HepG2 (cell line): ENCODE measurements at regions not wholly inside any gene's neighbourhood (a gene's known extent, or its start where the extent isn't known, plus 50 kb on each side); places are given as distances from the start of the nearest gene placed in this dataset.

Source experiments
- ATAC-seq: fragments of 200-7000 bp; cut with Tn5 transposase; 3 replicates; pipeline ENCODE4 v1.9.1; 2020; ENCODE audit warnings: mild to moderate bottlenecking, moderate library complexity
- BruUV-seq: library from RNA; stranded (reverse); fragments of 400-500 nt; replicated peaks from 2 replicates; lab custom pipeline; 2021; lab: Mats Ljungman, UMichigan
- CTCF ChIA-PET: fragments of 300-600 bp; formaldehyde crosslinking; extraction: SDS; loops from one replicate; lab custom pipeline; 2021; ENCODE audit warnings: low total read pairs, inconsistent platforms, low intra/inter-chr PET ratio; lab: Yijun Ruan, JAX
- POLR2A ChIA-PET: fragments of 350-600 bp; sonication (Branson Sonifier 250); formaldehyde crosslinking; loops from one replicate; lab custom pipeline; 2020; ENCODE audit warnings: antibody characterized with exemption, inconsistent platforms; lab: Yijun Ruan, JAX
- DNase-seq: peaks from one replicate; pipeline ENCODE4 v3.0.0-alpha.2; 2015; ENCODE audit warnings: low spot score
- FAIRE-seq: peaks from 3 replicates; lab custom pipeline; 2011; peaks lifted over from hg19 to GRCh38; lab: Jason Lieb, UNC
- H2AFZ ChIP-seq: one replicate; pipeline ENCODE4 v1.6.1; 2011; ENCODE audit warnings: low read length, inconsistent platforms
- H3K27ac ChIP-seq: fragments of 300-600 bp; 3 replicates; pipeline ENCODE4 v1.8.0; 2011; ENCODE audit warnings: mixed run types, mild to moderate bottlenecking, mixed read lengths, low read length, inconsistent platforms; ENCODE audit not compliant: insufficient read depth; ENCODE audit errors: extremely low read length
- H3K27me3 ChIP-seq, 2 experiments: fragments of 200-600 bp in 1 of 2; 2 replicates in 1 of 2; 3 replicates in 1 of 2; pipeline versions ENCODE4 v1.6.0 to v1.8.0; 2011; ENCODE audit warnings: low read length in 2 of 2, mild to moderate bottlenecking in 2 of 2, moderate library complexity in 2 of 2, inconsistent platforms in 1 of 2; ENCODE audit not compliant: insufficient read depth in 2 of 2, control insufficient read depth in 1 of 2
- H3K36me3 ChIP-seq, 2 experiments: fragments of 200-600 bp in 1 of 2; replicated peaks in 1 of 2; 2 replicates in 1 of 2; 3 replicates in 1 of 2; pipeline versions ENCODE4 v1.5.1 to v1.8.0; 2011; ENCODE audit warnings: low read length in 2 of 2, inconsistent platforms in 1 of 2; ENCODE audit not compliant: insufficient read depth in 2 of 2, control insufficient read depth in 1 of 2
- H3K4me1 ChIP-seq: 2 replicates; pipeline ENCODE4 v1.5.1; 2012; ENCODE audit warnings: low read length, inconsistent platforms; ENCODE audit not compliant: insufficient read depth
- H3K4me2 ChIP-seq: 2 replicates; pipeline ENCODE4 v1.6.0; 2011; ENCODE audit warnings: low read depth, low read length, inconsistent platforms
- H3K4me3 ChIP-seq, 3 experiments: fragments of 200-600 bp in 1 of 3; sonication (generic), shearing (Covaris generic) in 1 of 3; replicated peaks in 1 of 3; 2 replicates each; pipeline ENCODE4 v1.5.1; 2011 to 2016; ENCODE audit warnings: low read length in 3 of 3, inconsistent platforms in 2 of 3, low read depth in 2 of 3, mild to moderate bottlenecking in 2 of 3, control low read depth in 1 of 3, mixed read lengths in 1 of 3; ENCODE audit not compliant: insufficient read depth in 1 of 3
- H3K79me2 ChIP-seq: one replicate; pipeline ENCODE4 v1.6.1; 2011; ENCODE audit warnings: low read length, inconsistent platforms; ENCODE audit not compliant: insufficient read depth
- H3K9ac ChIP-seq: 2 replicates; pipeline ENCODE4 v1.6.0; 2011; ENCODE audit warnings: mild to moderate bottlenecking, low read depth, low read length, inconsistent platforms; ENCODE audit not compliant: insufficient read depth
- H3K9me3 ChIP-seq: 2 replicates; pipeline ENCODE4 v1.5.1; 2012; ENCODE audit warnings: mild to moderate bottlenecking, low read length
- H4K20me1 ChIP-seq: 2 replicates; pipeline ENCODE4 v1.6.0; 2011; ENCODE audit warnings: inconsistent platforms, mild to moderate bottlenecking, low read length, moderate library complexity; ENCODE audit not compliant: insufficient read depth
- BORCS8-MEF2B ChIP-seq: sonication (generic); formaldehyde crosslinking; IDR thresholded peaks from 2 replicates; pipeline ENCODE4 v1.8.0; 2022; ENCODE audit warnings: mild to moderate bottlenecking, missing genetic modification reagents
- ERF ChIP-seq: IDR thresholded peaks from 2 replicates; pipeline ENCODE4 v1.6.1; 2018; ENCODE audit warnings: missing biosample characterization, missing genetic modification reagents
- PAWR ChIP-seq: sonication (generic); formaldehyde crosslinking; IDR thresholded peaks from 2 replicates; pipeline ENCODE4 v1.4.0; 2020; ENCODE audit warnings: missing genetic modification reagents, mild to moderate bottlenecking, borderline replicate concordance
- SNAI1 ChIP-seq: sonication (generic); formaldehyde crosslinking; IDR thresholded peaks from 2 replicates; pipeline ENCODE4 v1.5.0; 2020; ENCODE audit warnings: mild to moderate bottlenecking, missing genetic modification reagents, borderline replicate concordance
- ZBTB42 ChIP-seq: sonication (generic); formaldehyde crosslinking; IDR thresholded peaks from 2 replicates; pipeline ENCODE4 v1.5.0; 2020; ENCODE audit warnings: mild to moderate bottlenecking, missing genetic modification reagents
- ZNF224 ChIP-seq: sonication (generic); formaldehyde crosslinking; IDR thresholded peaks from 2 replicates; pipeline ENCODE4 v1.5.0; 2020; ENCODE audit warnings: mild to moderate bottlenecking, missing genetic modification reagents
- ZNF230 ChIP-seq: sonication (generic); formaldehyde crosslinking; IDR thresholded peaks from 2 replicates; pipeline ENCODE4 v1.4.0; 2020; ENCODE audit warnings: mild to moderate bottlenecking, missing genetic modification reagents
- ZNF652 ChIP-seq: IDR thresholded peaks from 2 replicates; pipeline ENCODE4 v1.6.1; 2016; ENCODE audit warnings: low read depth, borderline replicate concordance
- ZNF781 ChIP-seq: sonication (generic); formaldehyde crosslinking; IDR thresholded peaks from 2 replicates; pipeline ENCODE4 v1.5.1; 2020; ENCODE audit warnings: borderline replicate concordance, mild to moderate bottlenecking, missing genetic modification reagents; ENCODE audit errors: not compliant biosample characterization
- whole genome bisulfite sequencing: methylation state at CpG from one replicate; pipeline ENCODE4 v1.1.6; 2017; ENCODE audit warnings: low lambda C conversion rate; 5-methylcytosine and 5-hydroxymethylcytosine counted together
- in situ Hi-C: cut with HindIII; loops from 2 replicates; pipeline ENCODE4 v1.10.0; 2017; ENCODE audit warnings: low pct_unique_long_range_greater_than_20kb; ENCODE audit not compliant: extremely low pct_ligation_motif_present
- intact Hi-C: fragments of 100-400 bp; cut with micrococcal nuclease; formaldehyde crosslinking; loops from one replicate; pipeline ENCODE4 v1.10.0; 2022; ENCODE audit not compliant: unreplicated experiment
- TF ChIP-seq, protein P1 (sequence below), 2 experiments: sonication (generic) in 1 of 2; formaldehyde crosslinking in 1 of 2; IDR thresholded peaks; 2 replicates each; pipeline versions ENCODE4 v1.5.1 to v1.6.1; 2011 to 2020; ENCODE audit warnings: borderline replicate concordance in 1 of 2, low read depth in 1 of 2, low read length in 1 of 2, mild to moderate bottlenecking in 1 of 2, missing genetic modification reagents in 1 of 2, moderate library complexity in 1 of 2
- TF ChIP-seq, protein P2 (sequence below): fragments of 450-650 bp; IDR thresholded peaks from 2 replicates; pipeline ENCODE4 v1.6.1; 2016
- TF ChIP-seq, protein P3 (sequence below): sonication (generic); formaldehyde crosslinking; IDR thresholded peaks from 2 replicates; pipeline ENCODE4 v1.5.0; 2020; ENCODE audit warnings: mild to moderate bottlenecking, missing genetic modification reagents, moderate library complexity
- TF ChIP-seq, protein P4 (sequence below): sonication (generic); formaldehyde crosslinking; IDR thresholded peaks from 2 replicates; pipeline ENCODE4 v1.4.0; 2020; ENCODE audit warnings: missing genetic modification reagents

DNA sequence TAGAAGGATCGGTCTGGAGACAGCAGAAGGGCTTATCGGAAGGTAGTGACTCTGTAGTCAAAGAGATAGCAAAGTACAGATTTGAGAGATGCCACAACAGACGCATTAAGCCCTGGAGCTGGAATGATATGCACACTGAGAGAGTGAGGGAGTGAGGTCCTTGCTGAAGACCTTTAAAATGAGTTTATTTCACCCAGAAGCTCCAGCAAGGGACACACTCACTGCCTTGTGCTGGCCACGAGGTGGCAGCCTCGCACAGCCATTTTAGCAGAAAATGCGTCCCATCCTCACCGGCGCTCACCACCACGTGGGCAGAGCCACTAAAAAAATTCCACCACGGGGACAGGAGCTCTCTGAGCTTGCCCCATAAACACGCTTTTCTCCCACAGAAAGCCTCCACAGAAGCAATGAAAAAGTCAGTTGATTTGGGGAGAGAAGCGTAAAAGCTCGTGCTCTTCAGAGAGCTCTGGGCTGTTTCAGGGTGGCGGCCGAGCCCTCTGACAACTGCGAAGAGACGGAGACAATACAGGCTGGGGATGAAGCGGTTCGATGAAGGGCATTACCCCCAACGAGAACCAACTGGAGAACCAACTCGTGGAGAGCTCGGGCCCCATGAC, 163.0 kb upstream of the KLF14 start:
- peak; percentile 49 for ATAC-seq
- peak; percentile 70 for FAIRE-seq
- POLR2A ChIA-PET = interaction anchor here (0.6 to 2.2 kb wide), 8 partner anchors 15 to 161 kb away, joined by 3 to 5 read pairs (median 4); no protein-coding TSS in a partner anchor
- Histone ChIP-seq H3K4me1 (peaks cover 95% of the 10 kb centered on the region), H3K36me3 (peaks cover 17 to 34% of the 10 kb centered on the region in 2 experiments), H2AFZ (no peak overlapping the region), H3K27ac (peak overlapping the region; percentile 15), H3K79me2 (peaks cover 88% of the 10 kb centered on the region), H3K9me3 (no peaks in the 10 kb centered on the region), H3K27me3 (no peaks in the 10 kb centered on the region), H3K4me3 (no peak overlapping the region), H3K9ac (no peak overlapping the region), H4K20me1 (peaks cover 9% of the 10 kb centered on the region), H3K4me2 (no peak overlapping the region)
- in situ Hi-C loops = loop anchor here (10.0 kb wide), 1 partner anchor 148 kb away; no protein-coding TSS in a partner anchor
- CTCF ChIA-PET = interaction anchor here (1.0 to 2.0 kb wide), 6 partner anchors 16 to 144 kb away, joined by 3 to 9 read pairs (median 6); no protein-coding TSS in a partner anchor
- BruUV-seq = no TSS peak
- DNase-seq = peak; percentile 52
- intact Hi-C loops = loop anchor here (1.0 to 2.0 kb wide), 4 partner anchors 16 to 144 kb away; no protein-coding TSS in a partner anchor
- WGBS = 81% methylated on average over 19 of the region's 22 CpGs
- TF ChIP-seq, protein P1, sequence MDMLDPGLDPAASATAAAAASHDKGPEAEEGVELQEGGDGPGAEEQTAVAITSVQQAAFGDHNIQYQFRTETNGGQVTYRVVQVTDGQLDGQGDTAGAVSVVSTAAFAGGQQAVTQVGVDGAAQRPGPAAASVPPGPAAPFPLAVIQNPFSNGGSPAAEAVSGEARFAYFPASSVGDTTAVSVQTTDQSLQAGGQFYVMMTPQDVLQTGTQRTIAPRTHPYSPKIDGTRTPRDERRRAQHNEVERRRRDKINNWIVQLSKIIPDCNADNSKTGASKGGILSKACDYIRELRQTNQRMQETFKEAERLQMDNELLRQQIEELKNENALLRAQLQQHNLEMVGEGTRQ (IDR thresholded peaks at IDR 0.05; ENCODE audit: low read depth, low read length) = peak; percentile 50; the same call in 1 of the 2 replicates
- TF ChIP-seq, protein P1 (CRISPR knock-in tag; IDR thresholded peaks at IDR 0.05; ENCODE audit: borderline replicate concordance) = peak; percentile 36; the same call in 1 of the 2 replicates
- TF ChIP-seq, protein P2, sequence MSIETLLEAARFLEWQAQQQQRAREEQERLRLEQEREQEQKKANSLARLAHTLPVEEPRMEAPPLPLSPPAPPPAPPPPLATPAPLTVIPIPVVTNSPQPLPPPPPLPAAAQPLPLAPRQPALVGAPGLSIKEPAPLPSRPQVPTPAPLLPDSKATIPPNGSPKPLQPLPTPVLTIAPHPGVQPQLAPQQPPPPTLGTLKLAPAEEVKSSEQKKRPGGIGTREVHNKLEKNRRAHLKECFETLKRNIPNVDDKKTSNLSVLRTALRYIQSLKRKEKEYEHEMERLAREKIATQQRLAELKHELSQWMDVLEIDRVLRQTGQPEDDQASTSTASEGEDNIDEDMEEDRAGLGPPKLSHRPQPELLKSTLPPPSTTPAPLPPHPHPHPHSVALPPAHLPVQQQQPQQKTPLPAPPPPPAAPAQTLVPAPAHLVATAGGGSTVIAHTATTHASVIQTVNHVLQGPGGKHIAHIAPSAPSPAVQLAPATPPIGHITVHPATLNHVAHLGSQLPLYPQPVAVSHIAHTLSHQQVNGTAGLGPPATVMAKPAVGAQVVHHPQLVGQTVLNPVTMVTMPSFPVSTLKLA = peak; percentile 81
- no peak for TF ChIP-seq ZNF781 (CRISPR knock-in tag)
- TF ChIP-seq ZNF224 (CRISPR knock-in tag) = 0 out of 2 replicates have a peak, but pooled peaks have one; percentile 27
- no peak for TF ChIP-seq ZBTB42 (CRISPR knock-in tag)
- TF ChIP-seq ZNF230 (CRISPR knock-in tag) = 0 out of 2 replicates have a peak, but pooled peaks have one; percentile 43
- TF ChIP-seq, protein P3, sequence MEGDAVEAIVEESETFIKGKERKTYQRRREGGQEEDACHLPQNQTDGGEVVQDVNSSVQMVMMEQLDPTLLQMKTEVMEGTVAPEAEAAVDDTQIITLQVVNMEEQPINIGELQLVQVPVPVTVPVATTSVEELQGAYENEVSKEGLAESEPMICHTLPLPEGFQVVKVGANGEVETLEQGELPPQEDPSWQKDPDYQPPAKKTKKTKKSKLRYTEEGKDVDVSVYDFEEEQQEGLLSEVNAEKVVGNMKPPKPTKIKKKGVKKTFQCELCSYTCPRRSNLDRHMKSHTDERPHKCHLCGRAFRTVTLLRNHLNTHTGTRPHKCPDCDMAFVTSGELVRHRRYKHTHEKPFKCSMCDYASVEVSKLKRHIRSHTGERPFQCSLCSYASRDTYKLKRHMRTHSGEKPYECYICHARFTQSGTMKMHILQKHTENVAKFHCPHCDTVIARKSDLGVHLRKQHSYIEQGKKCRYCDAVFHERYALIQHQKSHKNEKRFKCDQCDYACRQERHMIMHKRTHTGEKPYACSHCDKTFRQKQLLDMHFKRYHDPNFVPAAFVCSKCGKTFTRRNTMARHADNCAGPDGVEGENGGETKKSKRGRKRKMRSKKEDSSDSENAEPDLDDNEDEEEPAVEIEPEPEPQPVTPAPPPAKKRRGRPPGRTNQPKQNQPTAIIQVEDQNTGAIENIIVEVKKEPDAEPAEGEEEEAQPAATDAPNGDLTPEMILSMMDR (CRISPR knock-in tag) = peak; percentile 88
- no peak for TF ChIP-seq SNAI1 (CRISPR knock-in tag)
- TF ChIP-seq, protein P4, sequence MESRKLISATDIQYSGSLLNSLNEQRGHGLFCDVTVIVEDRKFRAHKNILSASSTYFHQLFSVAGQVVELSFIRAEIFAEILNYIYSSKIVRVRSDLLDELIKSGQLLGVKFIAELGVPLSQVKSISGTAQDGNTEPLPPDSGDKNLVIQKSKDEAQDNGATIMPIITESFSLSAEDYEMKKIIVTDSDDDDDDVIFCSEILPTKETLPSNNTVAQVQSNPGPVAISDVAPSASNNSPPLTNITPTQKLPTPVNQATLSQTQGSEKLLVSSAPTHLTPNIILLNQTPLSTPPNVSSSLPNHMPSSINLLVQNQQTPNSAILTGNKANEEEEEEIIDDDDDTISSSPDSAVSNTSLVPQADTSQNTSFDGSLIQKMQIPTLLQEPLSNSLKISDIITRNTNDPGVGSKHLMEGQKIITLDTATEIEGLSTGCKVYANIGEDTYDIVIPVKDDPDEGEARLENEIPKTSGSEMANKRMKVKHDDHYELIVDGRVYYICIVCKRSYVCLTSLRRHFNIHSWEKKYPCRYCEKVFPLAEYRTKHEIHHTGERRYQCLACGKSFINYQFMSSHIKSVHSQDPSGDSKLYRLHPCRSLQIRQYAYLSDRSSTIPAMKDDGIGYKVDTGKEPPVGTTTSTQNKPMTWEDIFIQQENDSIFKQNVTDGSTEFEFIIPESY (CRISPR knock-in tag) = peak; percentile 93
- TF ChIP-seq ERF (CRISPR knock-in tag) = peak; percentile 34; the same call in 1 of the 2 replicates
- 0 out of 2 replicates have a peak, but pooled peaks have one; percentile 22 for TF ChIP-seq BORCS8-MEF2B (CRISPR knock-in tag)
- 0 out of 2 replicates have a peak, but pooled peaks have one; percentile 8 for TF ChIP-seq ZNF652 (CRISPR knock-in tag)
- TF ChIP-seq PAWR (CRISPR knock-in tag) = no peak
